Stomach (tissue), 4 donors: ENCODE measurements at regions not wholly inside any gene's neighbourhood (a gene's known extent, or its start where the extent isn't known, plus 50 kb on each side); places are given as distances from the start of the nearest gene placed in this dataset.

Experiments used
- EP300 ChIP-seq: sonication (generic); formaldehyde crosslinking; IDR thresholded peaks from one replicate; pipeline ENCODE4 v1.6.1; 2017; ENCODE audit warnings: antibody characterized with exemption
- POLR2AphosphoS5 ChIP-seq, 3 donors: sonication (generic); formaldehyde crosslinking; IDR thresholded peaks; one replicate each; pipeline ENCODE4 v1.6.1; 2016; ENCODE audit warnings: antibody characterized with exemption in 3 of 3

GRCh38 chr6:1473166-1473565 lies 83.8 kb downstream of the FOXF2 start:
- TF ChIP-seq EP300 (no peak), POLR2AphosphoS5 (IDR thresholded peaks at IDR 0.05) (no peak)
